Spleen (tissue), 7 donors: ENCODE measurements at regions not wholly inside any gene's neighbourhood (a gene's known extent, or its start where the extent isn't known, plus 50 kb on each side); places are given as distances from the start of the nearest gene placed in this dataset.

ENCODE experiments used
- POLR2A ChIP-seq, 3 donors: fragments of 450-650 bp; IDR thresholded peaks; one replicate each; pipeline ENCODE4 v1.5.1; 2017; ENCODE audit warnings: antibody characterized with exemption in 3 of 3, mild to moderate bottlenecking in 1 of 3
- TF ChIP-seq, protein P1 (sequence below), 11 experiments: fragments of 200-600 bp in 7 of 11; fragments of 450-650 bp in 4 of 11; sonication (generic) in 4 of 11; IDR thresholded peaks in 8 of 11; conservative IDR thresholded peaks in 3 of 11; 1 replicate in 7 of 11; 2 replicates in 4 of 11; pipeline versions ENCODE4 v1.4.0 to v1.8.0; 2016 to 2021; ENCODE audit warnings: antibody characterized with exemption in 11 of 11, inconsistent platforms in 4 of 11, mild to moderate bottlenecking in 1 of 11
- donor health status: DM: no; HTN: no; CAD: no; lungs with moderate emphysema.
- donor health status: DM: no; HTN: no; CAD: no.
- donor health status: DM: no; HTN: no; CAD: no.

DNA sequence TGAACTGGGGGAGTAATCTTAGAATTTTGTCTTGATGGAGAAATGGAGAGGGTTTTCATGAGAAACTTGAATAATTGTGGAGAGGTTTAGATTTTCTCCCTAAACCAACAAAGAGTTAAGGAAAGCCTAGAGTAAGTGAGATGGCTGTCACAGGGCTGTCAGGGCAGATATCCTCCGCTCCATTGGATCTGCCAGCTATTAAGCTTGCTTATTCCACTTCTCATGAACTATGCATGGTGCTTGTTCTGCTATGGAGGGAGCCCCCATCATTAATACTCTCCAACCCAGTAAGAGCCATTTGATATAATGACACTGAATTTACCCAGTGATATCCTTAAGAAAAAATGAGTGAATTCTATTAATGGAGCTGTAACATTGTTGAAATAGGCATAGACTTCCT lies 342.8 kb upstream of the MTNR1B start:
- TF ChIP-seq, protein P1, sequence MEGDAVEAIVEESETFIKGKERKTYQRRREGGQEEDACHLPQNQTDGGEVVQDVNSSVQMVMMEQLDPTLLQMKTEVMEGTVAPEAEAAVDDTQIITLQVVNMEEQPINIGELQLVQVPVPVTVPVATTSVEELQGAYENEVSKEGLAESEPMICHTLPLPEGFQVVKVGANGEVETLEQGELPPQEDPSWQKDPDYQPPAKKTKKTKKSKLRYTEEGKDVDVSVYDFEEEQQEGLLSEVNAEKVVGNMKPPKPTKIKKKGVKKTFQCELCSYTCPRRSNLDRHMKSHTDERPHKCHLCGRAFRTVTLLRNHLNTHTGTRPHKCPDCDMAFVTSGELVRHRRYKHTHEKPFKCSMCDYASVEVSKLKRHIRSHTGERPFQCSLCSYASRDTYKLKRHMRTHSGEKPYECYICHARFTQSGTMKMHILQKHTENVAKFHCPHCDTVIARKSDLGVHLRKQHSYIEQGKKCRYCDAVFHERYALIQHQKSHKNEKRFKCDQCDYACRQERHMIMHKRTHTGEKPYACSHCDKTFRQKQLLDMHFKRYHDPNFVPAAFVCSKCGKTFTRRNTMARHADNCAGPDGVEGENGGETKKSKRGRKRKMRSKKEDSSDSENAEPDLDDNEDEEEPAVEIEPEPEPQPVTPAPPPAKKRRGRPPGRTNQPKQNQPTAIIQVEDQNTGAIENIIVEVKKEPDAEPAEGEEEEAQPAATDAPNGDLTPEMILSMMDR (IDR thresholded peaks at IDR 0.05 in 8 of 11, conservative IDR thresholded peaks at IDR 0.05 in 3 of 11) = no peak
- TF ChIP-seq POLR2A (IDR thresholded peaks at IDR 0.05) = no peak
